SIG-M5 (cell line): ENCODE measurements at regions not wholly inside any gene's neighbourhood (a gene's known extent, or its start where the extent isn't known, plus 50 kb on each side); places are given as distances from the start of the nearest gene placed in this dataset.

Experiments
- DNase-seq: peaks from one replicate; lab custom pipeline; 2025; lab: John Stamatoyannopoulos, UW

DNA sequence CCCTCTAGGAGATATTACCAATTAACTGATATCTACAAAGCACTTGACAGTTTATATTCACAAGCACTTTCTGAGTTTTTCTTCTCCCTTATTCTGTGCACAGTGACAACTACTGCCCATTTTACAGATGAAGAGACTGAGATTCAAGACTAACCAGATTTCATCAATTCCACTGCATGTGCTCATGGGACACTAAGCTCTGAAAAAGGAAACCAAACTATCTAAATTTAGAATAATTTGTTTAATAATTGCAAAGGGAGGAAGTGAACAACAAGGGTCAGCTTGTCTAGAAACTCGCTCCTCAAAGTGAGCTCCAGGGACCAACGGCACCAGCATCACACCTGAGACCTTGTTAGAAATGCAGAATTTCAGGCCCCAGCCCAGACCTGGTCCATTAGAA lies 50.8 kb upstream of the MYLIP start:
- no peak for DNase-seq

DNA sequence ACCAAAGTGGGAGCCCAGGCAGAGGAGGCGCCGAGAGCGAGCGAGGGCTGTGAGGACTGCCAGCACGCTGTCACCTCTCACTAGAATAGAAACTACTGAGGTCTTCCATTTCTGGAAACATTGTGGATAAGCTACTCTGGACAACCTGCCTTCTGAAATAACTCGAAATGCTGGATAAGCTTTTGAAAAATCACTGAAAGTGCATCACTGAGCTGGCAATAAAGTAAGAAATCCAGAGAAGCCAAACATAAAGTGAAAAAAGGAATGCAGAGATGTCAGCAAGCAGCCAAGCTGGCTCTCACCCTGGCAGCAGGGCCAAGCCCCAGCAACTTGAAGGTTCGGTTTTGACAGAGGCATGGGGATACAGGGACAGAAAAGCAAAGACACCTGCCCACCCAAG lies 59.2 kb upstream of the MYLIP start:
- no peak for DNase-seq

- no peak for DNase-seq
Observed at GRCh38 chr6:16069222-16069621, 59.7 kb upstream of the MYLIP start.

DNA sequence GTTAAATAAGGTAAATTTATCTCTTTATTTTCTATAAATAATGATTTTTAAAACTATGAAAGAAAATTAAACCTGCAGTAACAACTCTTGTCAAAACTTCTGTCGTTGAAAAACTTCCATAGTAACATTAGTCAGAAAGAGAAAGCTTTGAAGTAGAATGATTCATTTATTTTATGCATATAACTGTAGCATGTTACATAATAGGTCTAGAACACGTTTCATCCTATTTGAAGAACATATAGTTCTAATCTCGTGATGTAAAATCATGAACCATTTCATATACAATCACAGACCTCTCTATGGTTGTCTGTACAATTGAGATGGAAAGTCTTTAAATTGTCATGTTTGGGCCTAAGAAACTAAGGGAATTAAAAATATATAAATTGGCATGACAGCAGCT lies 61.3 kb upstream of the MYLIP start:
- no peak for DNase-seq

DNA sequence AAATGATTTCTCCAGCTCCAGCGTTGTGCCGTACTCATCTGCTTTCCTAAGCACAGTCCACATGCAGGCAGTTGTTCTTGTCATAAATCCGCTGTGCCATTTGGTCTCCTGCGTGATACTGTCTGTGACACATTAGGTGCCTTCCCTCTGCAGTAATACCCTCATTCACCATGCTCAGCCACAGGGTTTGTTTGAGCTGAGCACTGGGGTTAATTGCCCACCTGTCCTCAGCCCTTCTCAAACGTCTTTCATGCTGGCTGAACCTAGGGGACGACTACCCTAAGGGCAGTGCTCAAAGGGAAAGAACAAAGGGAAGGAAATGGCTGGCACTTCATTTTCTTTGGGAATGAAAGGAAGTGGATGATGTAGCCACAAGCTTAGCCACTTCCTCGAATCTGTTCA lies 64.2 kb upstream of the MYLIP start:
- no peak for DNase-seq

DNA sequence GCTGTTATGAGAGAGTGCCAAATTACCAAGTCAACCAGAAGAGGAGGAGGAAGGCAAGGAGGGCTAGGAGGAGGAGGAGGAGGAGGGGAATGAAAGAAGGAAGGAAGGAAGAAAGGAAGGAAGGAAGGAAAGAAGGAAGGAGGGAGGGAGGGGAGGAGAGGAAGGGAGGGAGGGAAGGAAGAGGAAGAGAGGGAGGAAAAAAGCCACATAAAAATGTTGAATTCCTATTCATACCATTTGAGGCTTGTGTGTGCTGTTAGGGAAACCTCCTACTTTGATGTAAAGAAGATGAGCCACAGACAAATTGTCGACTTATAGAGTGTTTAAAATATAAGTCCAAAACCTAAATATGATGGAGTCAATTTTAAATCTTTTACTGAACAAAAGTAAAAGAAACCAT lies 65.3 kb upstream of the MYLIP start:
- DNase-seq: no peak

DNA sequence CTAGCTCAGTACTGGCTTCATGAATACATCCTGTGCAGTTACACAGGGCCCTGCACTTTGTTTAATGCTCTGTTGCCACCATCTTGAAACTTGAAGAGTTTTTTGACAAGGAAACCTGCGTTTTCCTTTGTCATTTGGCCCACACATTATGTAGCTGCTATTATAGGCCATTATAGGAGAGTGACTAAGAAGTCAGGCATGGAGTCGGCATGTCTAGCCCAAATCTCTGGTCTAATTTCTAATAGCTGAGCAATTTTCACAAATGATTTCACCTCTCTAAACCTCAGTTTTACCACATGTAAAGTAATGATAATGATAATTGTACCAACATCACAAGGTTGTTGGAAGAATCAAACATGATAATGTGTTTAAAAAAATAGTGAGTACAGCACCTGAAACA lies 67.1 kb upstream of the MYLIP start:
- no peak for DNase-seq

- DNase-seq: no peak
Observed at GRCh38 chr6:16060039-16060438, 68.8 kb upstream of the MYLIP start.

GRCh38 chr6:16059496-16059895 lies 69.4 kb upstream of the MYLIP start:
- DNase-seq: no peak

- DNase-seq: no peak
Observed at GRCh38 chr6:16058929-16059345, 69.9 kb upstream of the MYLIP start.

DNA sequence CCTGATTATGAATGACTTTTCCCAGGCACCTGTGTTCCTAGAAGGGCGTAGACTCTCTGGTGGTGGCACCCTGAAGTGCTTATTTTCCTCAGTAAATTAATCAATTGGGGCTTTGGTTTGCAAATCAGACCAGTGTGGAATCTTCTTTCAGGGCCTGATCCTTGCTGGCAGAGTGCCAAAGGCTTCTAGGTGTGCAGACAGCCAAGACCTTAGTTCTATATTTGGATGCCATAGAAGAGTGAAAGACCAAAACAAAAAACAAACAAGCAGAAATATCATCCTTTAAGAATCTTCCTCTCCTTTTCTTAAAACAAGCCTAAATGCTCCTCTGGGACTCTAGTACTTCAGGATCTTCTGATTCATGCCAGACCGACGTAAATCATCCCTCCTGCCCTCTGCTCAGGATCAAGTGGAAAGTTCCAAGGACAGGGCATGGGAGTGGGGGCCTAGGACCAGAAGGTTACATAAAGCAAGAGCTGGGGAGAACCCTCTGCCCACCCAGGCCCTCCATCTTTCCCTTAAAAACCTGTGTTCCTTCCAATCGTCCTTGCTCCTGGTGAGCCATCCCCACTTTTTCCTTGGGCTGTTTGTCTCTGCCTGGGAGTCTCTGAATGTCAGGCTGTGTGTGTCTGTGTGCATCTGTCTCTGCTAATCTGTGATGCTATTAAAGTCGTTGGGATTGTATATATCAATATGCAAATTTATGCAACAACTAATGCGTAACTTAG lies 70.5 kb upstream of the MYLIP start:
- no peak for DNase-seq

DNA sequence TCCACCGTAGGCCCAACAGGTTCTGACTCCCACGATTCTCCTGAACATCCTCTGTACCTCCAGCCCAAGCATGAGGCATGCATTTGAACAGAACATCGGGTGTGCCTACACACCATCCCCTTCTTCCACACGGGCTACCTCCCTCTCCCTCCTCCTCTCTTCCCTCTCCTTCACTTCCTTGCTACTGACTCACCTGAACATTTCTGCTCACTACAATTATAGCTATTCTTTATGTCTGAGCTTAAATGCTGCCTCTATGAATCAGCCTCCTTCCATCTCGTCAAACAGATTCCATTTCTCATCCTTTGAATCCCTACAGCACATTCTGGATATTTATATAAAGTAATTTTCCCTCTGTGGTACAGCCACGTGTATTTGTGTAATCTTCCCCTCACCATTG lies 71.4 kb upstream of the MYLIP start:
- DNase-seq: no peak

DNA sequence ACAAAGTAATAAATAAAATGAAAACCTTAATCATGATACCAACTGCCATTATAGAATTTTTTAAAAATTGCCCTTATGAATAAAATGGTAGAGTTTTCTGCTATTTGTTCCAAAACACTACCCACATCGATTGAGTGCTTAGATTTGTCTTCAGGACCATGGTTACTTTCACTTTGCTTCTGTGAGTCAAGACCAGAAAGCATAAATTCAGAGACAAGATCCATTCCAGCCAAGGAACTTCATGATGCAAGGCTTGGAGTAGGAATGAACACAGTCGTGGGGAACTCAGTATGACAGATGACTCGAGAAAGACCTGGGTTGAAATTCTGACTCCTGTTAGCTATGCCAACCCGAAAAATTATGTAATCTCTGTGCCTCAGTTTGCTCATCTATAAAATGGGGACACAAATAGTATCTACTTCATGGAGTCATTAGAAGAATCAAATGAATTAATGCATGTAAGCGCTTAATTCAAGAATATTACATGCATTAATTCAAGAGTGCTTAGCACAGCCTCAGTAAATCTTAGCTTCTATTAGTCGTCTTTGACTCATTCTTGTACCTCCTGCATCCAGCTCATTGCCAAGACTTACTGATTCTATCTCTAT lies 72.5 kb upstream of the MYLIP start:
- no peak for DNase-seq

DNA sequence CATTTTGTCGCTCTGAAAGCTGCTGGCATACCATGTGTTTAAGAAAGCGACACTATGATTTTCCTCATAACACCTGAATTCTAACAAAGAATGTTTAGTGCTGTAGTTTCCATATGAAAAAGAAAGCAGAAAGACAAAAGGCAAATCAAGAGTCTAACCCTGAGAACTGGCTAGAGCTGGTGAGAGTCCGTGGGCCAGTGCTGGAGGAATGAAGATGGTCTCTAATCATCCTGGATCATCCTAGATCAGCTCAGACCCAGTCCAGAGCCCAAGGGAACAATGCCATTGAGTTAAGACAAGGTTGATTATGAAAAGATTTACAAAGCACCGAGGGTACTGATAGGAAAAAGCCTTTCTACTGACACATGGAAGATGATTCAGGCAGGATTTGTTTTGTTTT lies 73.0 kb upstream of the MYLIP start:
- no peak for DNase-seq

DNA sequence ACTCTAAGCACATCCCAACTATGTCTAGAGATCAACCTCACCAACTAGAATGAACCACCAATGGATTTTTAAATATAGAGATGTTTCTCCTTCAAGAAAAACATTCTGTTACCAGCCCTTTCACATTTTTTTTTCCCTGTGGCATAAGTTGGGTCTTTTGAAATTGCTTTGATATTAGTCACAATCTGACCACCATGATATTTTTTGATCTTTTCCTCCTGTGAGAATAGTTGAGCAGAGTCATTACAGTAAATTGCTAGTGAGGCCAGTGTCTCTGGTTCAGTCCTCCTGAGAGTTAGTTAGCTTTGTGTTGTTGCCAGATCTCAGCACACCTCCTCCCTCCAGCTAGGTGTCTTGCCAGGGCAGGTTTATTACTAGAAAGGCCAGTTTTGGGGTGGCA lies 79.7 kb upstream of the MYLIP start:
- DNase-seq: no peak

- no peak for DNase-seq
Observed at GRCh38 chr6:16048221-16048620, 80.7 kb upstream of the MYLIP start.

DNA sequence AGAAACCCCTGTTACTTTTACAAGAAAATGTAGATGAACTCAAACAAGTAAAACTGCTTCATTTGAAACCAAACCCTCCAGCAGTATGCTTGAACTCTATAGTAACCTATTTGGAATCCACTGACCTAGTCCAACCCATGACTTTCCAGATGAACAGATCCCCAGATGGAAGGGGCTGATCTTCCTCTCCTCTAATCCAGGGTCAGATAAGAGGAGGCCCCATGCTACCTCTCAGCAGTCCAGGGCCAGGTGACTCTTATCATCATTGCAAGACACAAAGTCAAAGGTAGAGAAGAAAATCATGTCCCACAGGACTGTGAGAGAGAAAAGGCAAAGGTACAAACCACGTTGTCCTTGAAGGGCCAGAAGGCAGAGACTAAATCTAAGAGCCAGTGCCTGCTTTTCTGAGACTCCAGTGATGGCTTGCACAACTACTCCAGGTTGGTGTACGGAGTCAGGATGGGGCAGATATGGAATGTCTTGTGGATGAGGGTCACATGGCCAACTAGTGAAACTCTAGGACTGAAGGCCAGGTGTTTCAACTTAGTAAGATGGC lies 81.4 kb upstream of the MYLIP start:
- no peak for DNase-seq

DNA sequence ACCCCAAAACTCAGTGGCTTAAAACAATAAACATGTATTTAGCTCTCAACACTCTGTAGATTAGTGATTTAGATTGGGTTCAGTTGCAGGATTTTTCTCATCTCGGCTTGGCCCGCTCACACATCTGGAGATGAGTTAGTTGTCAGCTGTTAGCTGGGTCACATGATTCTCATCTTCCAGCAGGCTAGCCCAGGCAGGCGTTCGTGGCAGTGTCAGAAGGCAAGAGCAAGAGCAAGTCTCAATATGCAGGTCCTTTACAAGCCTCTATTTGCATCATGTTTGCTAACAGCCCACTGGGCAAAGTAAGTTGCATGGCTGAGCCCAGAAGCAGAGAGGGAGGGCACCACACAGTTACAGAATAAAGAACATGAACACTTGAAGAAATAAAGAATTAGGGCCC lies 83.6 kb upstream of the MYLIP start:
- no peak for DNase-seq

GRCh38 chr6:16044211-16044643 lies 84.7 kb upstream of the MYLIP start:
- DNase-seq: no peak

- DNase-seq: no peak
Observed at GRCh38 chr6:16043171-16044135, 85.4 kb upstream of the MYLIP start.

DNA sequence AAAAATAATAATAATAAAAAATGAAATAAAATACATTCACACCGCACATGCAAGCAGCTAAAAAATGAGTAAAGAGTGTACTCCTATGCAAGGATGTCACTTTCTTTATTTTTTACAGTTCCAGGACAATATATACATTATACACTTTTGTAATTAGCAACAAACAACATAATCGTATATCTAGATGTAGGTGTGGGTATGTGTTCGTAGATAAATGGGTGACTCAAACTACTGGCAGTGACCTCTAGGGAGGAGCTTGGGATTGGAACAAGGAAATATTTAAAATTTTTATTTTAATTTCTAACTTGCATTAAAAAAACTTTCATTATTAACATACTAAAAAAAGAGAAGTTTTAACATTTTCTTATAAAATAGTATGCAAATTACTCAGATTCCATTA lies 86.1 kb upstream of the MYLIP start:
- DNase-seq: no peak

DNA sequence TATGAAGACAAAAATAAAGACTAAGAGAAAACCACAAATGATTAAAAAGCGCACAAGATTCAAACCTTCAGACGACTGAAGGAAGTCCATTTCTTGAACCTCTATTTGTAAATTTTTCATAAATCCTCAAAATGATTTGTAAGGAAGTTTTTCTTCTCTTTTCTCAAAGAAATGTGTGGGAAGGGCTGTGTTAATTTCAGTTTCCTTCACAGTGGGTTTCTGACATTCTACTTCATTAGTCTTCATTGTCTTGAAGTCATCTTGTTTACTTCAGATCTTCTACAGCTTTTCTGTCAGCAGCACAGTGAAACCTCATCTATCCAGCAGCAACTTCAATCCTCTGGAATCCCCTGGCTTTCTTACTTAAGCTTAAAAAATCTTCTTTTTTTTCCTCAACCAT lies 87.6 kb upstream of the MYLIP start:
- DNase-seq: no peak

DNA sequence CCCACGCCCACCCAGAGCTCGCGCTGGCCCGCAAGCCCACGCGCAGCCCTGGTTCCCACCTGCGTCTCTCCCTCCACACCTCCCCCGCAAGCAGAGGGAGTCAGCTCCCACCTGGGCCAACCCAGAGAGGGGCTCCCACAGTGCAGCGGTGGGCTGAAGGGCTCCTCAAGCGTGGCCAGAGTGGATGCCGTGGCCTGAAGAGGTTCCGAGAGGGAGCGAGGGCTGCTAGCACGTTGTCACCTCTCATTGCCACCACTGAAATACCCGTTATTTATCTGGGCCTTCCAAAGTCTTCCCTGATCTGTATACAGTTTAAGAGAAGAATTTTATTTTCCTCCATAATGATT lies 88.3 kb upstream of the MYLIP start:
- no peak for DNase-seq
